Effector memory CD8-positive, alpha-beta T cell (primary cell): ENCODE measurements at regions not wholly inside any gene's neighbourhood (a gene's known extent, or its start where the extent isn't known, plus 50 kb on each side); places are given as distances from the start of the nearest gene placed in this dataset.

Experiments
- ATAC-seq: fragments of 150-1000 bp; cut with Tn5 transposase; replicated peaks from 2 replicates; pipeline ENCODE4 v1.10.0; 2021; ENCODE audit warnings: mild to moderate bottlenecking, moderate library complexity
- DNase-seq, 3 experiments: peaks; one replicate each; pipeline ENCODE4 v3.0.0; 2021
- H3K27ac Mint-ChIP-seq, 2 donors: one replicate each; pipeline ENCODE4 v1.8.0; 2022; ENCODE audit warnings: mild to moderate bottlenecking in 2 of 2, mixed read lengths in 2 of 2, moderate library complexity in 2 of 2
- H3K27me3 Mint-ChIP-seq, 2 donors: one replicate each; pipeline ENCODE4 v1.8.0; 2022; ENCODE audit warnings: mixed read lengths in 2 of 2
- H3K36me3 Mint-ChIP-seq: one replicate; pipeline ENCODE4 v1.8.0; 2022; ENCODE audit warnings: mild to moderate bottlenecking, moderate library complexity, mixed read lengths; ENCODE audit not compliant: insufficient read depth
- H3K4me1 Mint-ChIP-seq, 2 donors: one replicate each; pipeline ENCODE4 v1.8.0; 2022; ENCODE audit warnings: low read depth in 2 of 2, mixed read lengths in 2 of 2
- H3K4me3 Mint-ChIP-seq, 2 donors: one replicate each; pipeline ENCODE4 v1.8.0; 2022; ENCODE audit warnings: mild to moderate bottlenecking in 2 of 2, mixed read lengths in 2 of 2, moderate library complexity in 2 of 2
- H3K9me3 Mint-ChIP-seq, 2 donors: one replicate each; pipeline ENCODE4 v1.8.0; 2022; ENCODE audit warnings: mixed read lengths in 2 of 2

DNA sequence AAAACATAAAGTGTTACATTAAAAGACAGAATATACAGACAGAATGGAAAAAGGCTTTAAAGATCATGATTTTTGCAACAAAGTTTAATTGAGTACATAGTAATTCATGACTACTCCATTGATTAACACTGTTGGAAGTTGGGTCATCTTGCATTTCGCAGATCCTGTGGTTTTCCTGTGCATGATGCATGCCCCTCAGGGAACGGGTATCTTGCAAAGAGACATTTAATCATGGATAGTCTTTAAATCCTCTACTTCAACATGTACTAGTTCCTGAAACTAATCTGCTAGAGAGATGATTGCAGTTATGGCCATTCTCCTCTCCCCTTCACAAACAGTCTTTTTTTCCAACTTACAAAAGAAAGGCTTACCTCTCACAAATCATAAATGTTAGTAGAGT is 155.6 kb upstream of the DSEL start:
- no peak overlapping the region for H3K4me3 Mint-ChIP-seq
- no peaks in the 10 kb centered on the region for H3K36me3 Mint-ChIP-seq
- no peaks in the 10 kb centered on the region for H3K27me3 Mint-ChIP-seq
- DNase-seq (no peak), ATAC-seq (no peak)
- H3K9me3 Mint-ChIP-seq = no peaks in the 10 kb centered on the region
- H3K4me1 Mint-ChIP-seq = no peaks in the 10 kb centered on the region
- H3K27ac Mint-ChIP-seq = no peak overlapping the region

DNA sequence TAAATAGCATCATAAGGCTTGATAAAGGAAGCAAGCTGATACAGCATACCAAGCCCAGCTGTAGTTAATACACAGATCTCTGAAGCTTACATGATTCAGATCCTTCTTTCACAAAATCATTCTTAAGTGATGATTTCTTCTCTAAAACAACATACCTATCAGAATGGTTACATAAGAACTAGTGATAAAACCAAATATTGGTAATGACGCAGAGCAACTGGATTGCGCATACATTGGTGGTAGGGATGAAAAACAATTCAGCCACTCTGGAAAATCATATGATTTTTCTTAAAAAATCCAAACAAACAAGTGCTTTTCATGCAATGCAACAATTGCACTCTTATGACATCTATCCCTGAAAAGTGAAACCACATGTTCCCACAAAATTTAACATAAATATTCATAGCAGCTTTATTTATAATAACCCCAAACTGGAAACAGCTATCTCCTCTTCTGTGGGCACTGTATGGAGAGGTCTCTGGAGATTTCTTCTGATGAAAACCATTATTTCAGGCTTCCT is 153.6 kb upstream of the DSEL start:
- H3K4me1 Mint-ChIP-seq = no peaks in the 10 kb centered on the region
- ATAC-seq (no peak), DNase-seq (no peak)
- H3K4me3 Mint-ChIP-seq = no peak overlapping the region
- H3K36me3 Mint-ChIP-seq = no peaks in the 10 kb centered on the region
- no peak overlapping the region for H3K27ac Mint-ChIP-seq
- H3K27me3 Mint-ChIP-seq = no peaks in the 10 kb centered on the region
- H3K9me3 Mint-ChIP-seq = peaks cover 0 to 2% of the 10 kb centered on the region in 2 donors

DNA sequence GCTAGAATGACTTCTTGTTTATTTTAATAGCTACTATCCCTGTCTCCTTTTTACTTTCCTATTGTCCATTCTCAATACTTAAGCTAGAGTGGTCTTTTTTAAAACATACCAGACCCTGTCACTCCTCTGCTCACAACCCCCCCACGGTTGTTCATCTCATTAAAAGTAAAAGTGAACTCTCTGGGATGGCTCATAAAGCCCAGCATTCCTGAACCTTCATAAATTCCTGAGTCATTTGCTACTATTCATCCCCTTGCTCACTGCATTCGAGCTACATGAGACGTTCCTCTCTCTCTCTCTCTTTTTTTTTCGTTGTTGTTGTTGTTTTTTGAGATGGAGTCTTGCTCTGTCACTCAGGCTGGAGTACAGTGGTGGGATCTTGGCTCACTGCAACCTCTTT is 148.7 kb upstream of the DSEL start:
- Mint-ChIP-seq H3K4me3 (no peak overlapping the region), H3K27ac (no peak overlapping the region), H3K9me3 (peaks cover 0 to 2% of the 10 kb centered on the region in 2 donors), H3K27me3 (no peaks in the 10 kb centered on the region), H3K36me3 (no peaks in the 10 kb centered on the region), H3K4me1 (no peaks in the 10 kb centered on the region)
- DNase-seq (no peak), ATAC-seq (no peak)

DNA sequence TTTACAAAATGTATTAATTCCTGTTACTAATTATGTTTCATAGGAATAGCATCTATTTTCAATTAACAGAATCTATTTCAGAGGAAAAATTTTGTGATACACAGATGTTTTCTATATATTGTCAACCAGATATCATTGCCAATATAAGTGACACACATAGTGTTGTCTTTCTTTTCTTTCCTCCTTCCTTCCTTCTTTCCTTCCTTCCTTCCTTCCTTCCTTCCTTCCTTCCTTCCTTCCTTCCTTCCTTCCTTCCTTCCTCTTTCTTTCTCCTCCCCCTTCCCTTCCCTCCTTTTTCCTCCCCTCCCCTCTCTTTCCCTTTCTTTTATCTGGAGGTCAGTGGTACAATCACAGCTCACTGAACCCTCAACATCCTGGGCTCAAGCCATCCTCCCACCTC is 146.5 kb upstream of the DSEL start:
- DNase-seq (no peak), ATAC-seq (no peak)
- no peaks in the 10 kb centered on the region for H3K36me3 Mint-ChIP-seq
- H3K4me3 Mint-ChIP-seq = no peak overlapping the region
- H3K27ac Mint-ChIP-seq = no peak overlapping the region
- H3K9me3 Mint-ChIP-seq = peaks cover 0 to 2% of the 10 kb centered on the region in 2 donors
- no peaks in the 10 kb centered on the region for H3K27me3 Mint-ChIP-seq
- H3K4me1 Mint-ChIP-seq = no peaks in the 10 kb centered on the region

DNA sequence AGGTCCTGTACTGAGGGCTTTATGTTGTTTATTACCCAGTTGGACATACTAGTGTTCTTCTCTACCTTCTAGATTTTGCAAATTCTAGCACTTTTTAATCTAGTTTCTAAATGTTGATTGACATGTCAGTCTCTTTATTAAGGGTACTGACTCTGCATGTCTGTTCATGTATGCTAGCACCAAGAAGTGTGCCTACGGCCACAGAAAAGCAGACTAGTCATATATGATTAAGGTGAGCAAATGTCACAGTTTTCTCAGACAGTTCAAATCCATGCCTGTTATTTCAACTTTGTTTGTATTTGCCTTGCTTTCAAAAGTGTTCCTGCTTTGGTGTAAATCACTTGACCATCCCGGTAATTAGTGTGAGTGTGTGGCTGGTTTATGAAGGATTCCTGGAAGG is 145.0 kb upstream of the DSEL start:
- H3K36me3 Mint-ChIP-seq = no peaks in the 10 kb centered on the region
- ATAC-seq (no peak), DNase-seq (no peak)
- H3K4me3 Mint-ChIP-seq = no peak overlapping the region
- H3K9me3 Mint-ChIP-seq = peaks cover 0 to 2% of the 10 kb centered on the region in 2 donors
- H3K27ac Mint-ChIP-seq = no peak overlapping the region
- H3K27me3 Mint-ChIP-seq = no peaks in the 10 kb centered on the region
- no peaks in the 10 kb centered on the region for H3K4me1 Mint-ChIP-seq

DNA sequence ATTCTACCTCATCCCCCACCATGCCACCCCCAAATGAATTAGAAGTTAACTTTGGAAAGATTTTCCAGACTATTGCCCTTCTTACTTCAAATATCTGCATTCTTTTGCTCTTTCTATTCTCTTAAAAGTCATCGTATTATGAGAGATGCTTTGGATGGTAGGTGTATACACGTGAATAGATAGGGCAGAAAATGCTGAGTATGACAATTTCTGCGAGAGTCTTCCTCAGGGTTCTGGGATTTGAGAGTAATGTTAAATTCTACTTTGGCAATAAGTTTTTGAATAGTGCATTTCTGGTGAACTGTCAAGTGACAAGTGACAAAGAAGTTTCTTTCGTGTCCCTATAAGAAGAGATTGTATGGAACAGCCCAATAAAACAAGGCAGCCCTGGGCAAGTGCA is 137.6 kb upstream of the DSEL start:
- ATAC-seq = no peak
- no peaks in the 10 kb centered on the region for H3K36me3 Mint-ChIP-seq

DNA sequence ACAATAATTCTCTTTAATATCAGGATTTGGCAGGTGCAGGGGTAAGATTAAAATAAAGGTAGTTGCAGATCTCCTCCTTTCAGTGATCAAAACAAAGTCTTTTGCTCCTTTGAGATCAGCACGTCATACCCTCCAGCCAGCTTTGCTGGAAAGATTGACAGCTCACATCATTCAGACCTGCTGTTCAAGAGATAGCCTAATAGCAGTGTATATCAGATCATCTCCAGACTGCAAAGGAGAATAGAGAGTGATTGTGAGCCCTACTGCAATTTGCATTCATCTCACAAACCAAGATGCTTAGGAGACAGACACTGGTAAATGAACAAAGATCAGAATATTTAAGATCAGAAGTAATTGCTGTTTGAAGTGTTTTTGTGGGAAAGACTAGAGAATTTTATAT is 135.8 kb upstream of the DSEL start:
- Mint-ChIP-seq H3K36me3 (no peaks in the 10 kb centered on the region), H3K4me3 (no peak overlapping the region), H3K27me3 (no peaks in the 10 kb centered on the region), H3K27ac (no peak overlapping the region), H3K4me1 (no peaks in the 10 kb centered on the region), H3K9me3 (no peaks in the 10 kb centered on the region)
- DNase-seq (no peak), ATAC-seq (no peak)

More for the DNA sequence above, 137.6 kb upstream of the DSEL start:
- Mint-ChIP-seq H3K27me3 (no peaks in the 10 kb centered on the region), H3K4me1 (no peaks in the 10 kb centered on the region), H3K27ac (no peak overlapping the region), H3K4me3 (no peak overlapping the region), H3K9me3 (no peaks in the 10 kb centered on the region)
- no peak for DNase-seq

DNA sequence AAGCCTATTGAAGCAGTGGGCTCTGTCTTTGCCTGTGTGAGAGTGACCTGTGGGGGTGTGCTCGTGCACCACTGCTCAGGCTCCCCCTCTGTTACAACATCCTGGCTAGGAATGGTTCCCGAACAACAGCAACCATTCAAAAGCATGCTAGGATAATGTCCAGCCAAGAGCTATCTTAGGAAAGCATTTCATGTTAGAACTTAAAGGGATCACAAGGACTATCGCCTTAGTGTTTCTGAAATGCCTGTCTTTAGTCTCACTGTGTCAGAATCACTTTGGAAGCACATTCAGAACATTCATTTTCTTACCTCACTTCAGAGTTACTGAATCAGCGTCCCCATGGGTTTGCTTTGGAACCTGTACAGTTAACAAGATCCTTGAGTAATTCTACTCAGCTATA is 134.9 kb upstream of the DSEL start:
- DNase-seq (no peak), ATAC-seq (no peak)
- no peaks in the 10 kb centered on the region for H3K9me3 Mint-ChIP-seq
- H3K27ac Mint-ChIP-seq = no peak overlapping the region
- H3K4me3 Mint-ChIP-seq = no peak overlapping the region
- H3K4me1 Mint-ChIP-seq = no peaks in the 10 kb centered on the region
- H3K27me3 Mint-ChIP-seq = no peaks in the 10 kb centered on the region
- no peaks in the 10 kb centered on the region for H3K36me3 Mint-ChIP-seq

DNA sequence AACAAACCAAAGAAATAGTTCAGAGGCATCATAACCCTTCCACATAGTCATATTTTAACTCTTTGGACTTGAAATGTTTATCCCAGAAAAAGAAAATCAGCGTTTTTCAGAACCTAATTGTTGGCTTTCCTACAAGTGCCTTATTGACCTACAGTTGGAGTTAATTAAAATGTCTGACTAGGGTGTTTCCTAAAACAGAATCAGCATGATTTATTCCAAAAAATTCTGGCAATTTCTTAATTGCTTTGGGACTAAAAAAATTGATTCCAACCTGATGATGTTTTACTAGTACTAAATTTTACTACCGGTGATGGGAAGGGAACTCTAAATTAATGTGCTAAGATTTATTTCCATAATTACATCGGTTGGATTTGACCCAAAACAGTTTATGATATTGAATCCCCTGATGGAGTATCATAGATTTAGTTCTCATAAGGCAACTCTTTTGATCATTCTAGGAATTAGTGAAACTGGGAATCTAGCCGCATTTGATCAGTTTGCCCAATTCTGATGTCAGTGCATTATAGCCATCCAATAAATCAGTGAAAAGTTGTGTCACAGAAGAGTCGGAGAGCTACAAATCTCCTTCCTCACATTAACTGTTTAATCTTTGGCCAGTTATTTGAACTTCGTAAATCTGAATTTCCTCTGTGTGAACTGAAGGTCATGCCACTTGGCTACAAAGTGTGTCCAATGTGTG is 134.3 kb upstream of the DSEL start:
- no peaks in the 10 kb centered on the region for H3K4me1 Mint-ChIP-seq
- no peaks in the 10 kb centered on the region for H3K36me3 Mint-ChIP-seq
- H3K27me3 Mint-ChIP-seq = no peaks in the 10 kb centered on the region
- ATAC-seq (no peak), DNase-seq (no peak)
- H3K9me3 Mint-ChIP-seq = no peaks in the 10 kb centered on the region
- no peak overlapping the region for H3K4me3 Mint-ChIP-seq
- H3K27ac Mint-ChIP-seq = no peak overlapping the region

DNA sequence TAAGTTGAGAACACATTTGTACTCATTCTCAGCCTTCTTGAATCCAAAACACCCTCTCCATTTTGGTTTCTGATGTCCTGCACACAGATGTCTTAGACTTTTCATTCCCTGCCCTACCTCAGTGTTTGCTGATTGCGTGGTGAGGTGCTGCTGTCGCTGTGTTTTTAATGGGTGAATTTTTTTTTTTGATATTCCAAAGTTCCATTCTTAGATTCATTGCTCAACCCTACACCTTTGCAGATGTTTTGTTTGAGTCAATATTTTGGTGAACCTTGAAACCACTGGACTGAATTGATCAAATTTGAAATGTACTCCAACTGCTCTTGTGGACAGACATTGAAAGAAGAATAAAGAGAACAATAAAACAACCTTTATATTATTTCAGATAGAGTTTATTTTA is 130.4 kb upstream of the DSEL start:
- Mint-ChIP-seq H3K4me1 (no peaks in the 10 kb centered on the region), H3K27ac (no peak overlapping the region)

DNA sequence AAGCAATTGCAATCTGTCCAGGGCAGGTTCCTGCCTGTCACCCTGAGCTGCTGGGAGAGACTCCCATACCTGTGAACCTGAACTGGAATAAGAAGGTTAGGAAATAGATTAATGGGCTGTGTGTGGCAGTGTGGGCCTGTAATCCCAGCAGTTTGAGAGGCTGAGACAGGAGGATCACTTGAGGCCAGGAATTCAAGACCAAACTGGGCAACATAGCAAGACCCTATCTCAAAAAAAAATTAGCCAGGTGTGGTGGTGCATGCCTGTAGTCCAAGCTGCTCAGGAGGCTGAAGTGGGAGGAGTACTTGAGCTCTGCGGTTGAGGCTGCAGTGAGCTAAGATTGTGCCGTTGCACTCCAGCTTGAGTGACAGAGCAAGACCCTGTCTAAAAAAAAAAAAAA is 127.7 kb upstream of the DSEL start:
- no peak overlapping the region for H3K4me3 Mint-ChIP-seq
- no peak for ATAC-seq
- no peak for DNase-seq
- no peaks in the 10 kb centered on the region for H3K27me3 Mint-ChIP-seq
- no peaks in the 10 kb centered on the region for H3K4me1 Mint-ChIP-seq
- H3K9me3 Mint-ChIP-seq = no peaks in the 10 kb centered on the region
- no peaks in the 10 kb centered on the region for H3K36me3 Mint-ChIP-seq
- no peak overlapping the region for H3K27ac Mint-ChIP-seq

More for the DNA sequence above, 130.4 kb upstream of the DSEL start:
- no peak for DNase-seq
- no peaks in the 10 kb centered on the region for H3K9me3 Mint-ChIP-seq
- ATAC-seq = no peak
- H3K27me3 Mint-ChIP-seq = no peaks in the 10 kb centered on the region
- no peak overlapping the region for H3K4me3 Mint-ChIP-seq
- H3K36me3 Mint-ChIP-seq = no peaks in the 10 kb centered on the region

DNA sequence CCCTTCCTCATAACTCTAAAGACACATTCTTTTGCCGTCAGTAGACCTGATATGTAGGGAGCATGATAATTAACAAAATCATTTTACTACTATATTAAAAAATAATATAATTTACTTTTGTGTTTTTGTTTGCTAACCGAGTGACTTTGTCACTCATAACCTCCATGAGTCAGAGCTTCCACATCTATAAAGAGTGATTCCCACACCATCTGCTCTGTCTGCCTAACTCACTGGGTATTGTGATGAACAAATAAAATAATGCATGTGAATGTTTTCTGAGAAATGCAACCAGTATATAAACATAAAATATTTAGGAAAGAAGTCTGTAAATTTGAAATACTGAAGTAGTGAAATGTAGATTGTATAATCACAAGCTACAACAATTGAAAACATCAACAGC is 123.4 kb upstream of the DSEL start:
- Mint-ChIP-seq H3K36me3 (no peaks in the 10 kb centered on the region), H3K4me1 (no peaks in the 10 kb centered on the region), H3K9me3 (peaks cover 0 to 2% of the 10 kb centered on the region in 2 donors), H3K27me3 (peaks cover 0 to 7% of the 10 kb centered on the region in 2 donors), H3K4me3 (no peak overlapping the region), H3K27ac (no peak overlapping the region)
- DNase-seq (no peak), ATAC-seq (no peak)

DNA sequence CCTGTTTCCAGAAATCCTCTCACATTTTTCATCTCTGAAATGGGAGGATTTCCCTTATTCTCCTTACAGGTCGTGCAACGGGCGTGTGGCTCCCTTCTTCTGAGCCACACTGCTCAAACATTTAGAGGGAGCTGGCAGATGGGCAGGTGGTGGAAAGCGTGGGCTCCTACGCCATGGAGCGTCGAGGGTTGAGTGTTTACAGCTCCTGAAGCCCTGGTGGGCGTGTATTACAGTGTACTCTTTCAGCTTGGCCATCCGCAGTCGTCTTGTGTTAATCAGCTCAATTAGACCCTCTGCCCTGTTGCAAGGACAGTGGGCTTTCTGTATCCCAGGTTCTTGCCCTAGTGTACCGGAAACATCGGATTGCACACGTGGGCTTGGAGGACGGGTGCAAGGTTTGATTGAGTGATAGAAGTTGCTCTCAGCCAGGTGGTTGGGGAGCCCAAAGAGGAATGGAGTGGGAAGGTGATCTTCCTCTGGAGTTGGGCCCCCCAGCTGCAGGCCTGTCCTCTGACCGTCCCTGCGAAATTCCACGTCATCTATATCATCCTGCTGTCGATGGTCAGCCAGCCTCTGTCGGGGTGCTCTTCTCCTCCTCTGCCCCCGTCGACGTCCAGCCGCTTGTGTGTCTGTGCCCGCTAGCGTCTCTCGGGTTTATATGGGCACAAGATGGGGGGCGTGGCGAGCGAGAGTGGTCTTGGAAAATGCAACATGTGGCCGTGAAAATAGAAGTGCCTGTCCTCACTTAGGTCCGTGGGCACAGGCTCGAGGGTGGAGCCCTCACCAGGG is 120.3 kb upstream of the DSEL start:
- no peaks in the 10 kb centered on the region for H3K36me3 Mint-ChIP-seq

More for the DNA sequence above, 120.3 kb upstream of the DSEL start:
- ATAC-seq (no peak), DNase-seq (no peak)
- peaks cover 0 to 1% of the 10 kb centered on the region in 2 donors for H3K4me1 Mint-ChIP-seq
- peaks cover 0 to 2% of the 10 kb centered on the region in 2 donors for H3K9me3 Mint-ChIP-seq
- no peak overlapping the region for H3K4me3 Mint-ChIP-seq
- no peak overlapping the region for H3K27ac Mint-ChIP-seq
- H3K27me3 Mint-ChIP-seq = peaks cover 0 to 7% of the 10 kb centered on the region in 2 donors
